Choroid plexus epithelial cell (primary cell): ENCODE measurements at regions not wholly inside any gene's neighbourhood (a gene's known extent, or its start where the extent isn't known, plus 50 kb on each side); places are given as distances from the start of the nearest gene placed in this dataset.

Experiments
- DNase-seq: peaks from one replicate; pipeline ENCODE4 v3.0.0-alpha.2; 2010; ENCODE audit warnings: low read depth
- H3K4me3 ChIP-seq: 2 replicates; pipeline ENCODE4 v1.5.1; 2011; ENCODE audit warnings: low read depth, mild to moderate bottlenecking, control low read depth, low read length, moderate library complexity
- CTCF ChIP-seq: conservative IDR thresholded peaks from 2 replicates; pipeline ENCODE4 v1.5.1; 2011; ENCODE audit warnings: low read depth, mild to moderate bottlenecking, control low read depth, inconsistent platforms, low read length, moderate library complexity

GRCh38 chr9:118962426-118962825 lies 406.8 kb downstream of the BRINP1 start:
- H3K4me3 ChIP-seq: no peak overlapping the region
- no peak for TF ChIP-seq CTCF
- peak; percentile 1 for DNase-seq

- no peak for TF ChIP-seq CTCF
- no peak for DNase-seq
Measured at GRCh38 chr9:118963674-118964073, 405.6 kb downstream of the BRINP1 start.

GRCh38 chr9:118967901-118968300 lies 401.3 kb downstream of the BRINP1 start:
- no peak overlapping the region for H3K4me3 ChIP-seq
- no peak for DNase-seq
- no peak for TF ChIP-seq CTCF

More at GRCh38 chr9:118963674-118964073, 405.6 kb downstream of the BRINP1 start:
- no peak overlapping the region for H3K4me3 ChIP-seq

- no peak for TF ChIP-seq CTCF
- no peak for DNase-seq
- no peak overlapping the region for H3K4me3 ChIP-seq
Measured at GRCh38 chr9:118975736-118976135, 393.5 kb downstream of the BRINP1 start.

GRCh38 chr9:118976160-118976559 lies 393.1 kb downstream of the BRINP1 start:
- DNase-seq: no peak
- no peak overlapping the region for H3K4me3 ChIP-seq
- TF ChIP-seq CTCF: no peak

GRCh38 chr9:118984607-118985006 lies 384.6 kb downstream of the BRINP1 start:
- H3K4me3 ChIP-seq: no peak overlapping the region
- DNase-seq: no peak
- no peak for TF ChIP-seq CTCF

- no peak for TF ChIP-seq CTCF
Measured at GRCh38 chr9:118985851-118986250, 383.4 kb downstream of the BRINP1 start.

More at GRCh38 chr9:118985851-118986250, 383.4 kb downstream of the BRINP1 start:
- DNase-seq: no peak
- H3K4me3 ChIP-seq: no peak overlapping the region
